IgD-negative memory B cell (primary cell): ENCODE measurements at regions not wholly inside any gene's neighbourhood (a gene's known extent, or its start where the extent isn't known, plus 50 kb on each side); places are given as distances from the start of the nearest gene placed in this dataset.
"Not testable (repeated sequence)": the region's sequence is repeated elsewhere in the genome, so short reads cannot be mapped to it uniquely, and the experiment has no call there.

Source experiments
- H3K27ac Mint-ChIP-seq, 3 donors: one replicate each; pipeline ENCODE4 v1.8.0; 2020 to 2022; ENCODE audit warnings: mild to moderate bottlenecking in 3 of 3, mixed read lengths in 3 of 3, moderate library complexity in 1 of 3
- H3K27me3 Mint-ChIP-seq: one replicate; pipeline ENCODE4 v1.8.0; 2021; ENCODE audit warnings: mixed read lengths
- H3K36me3 Mint-ChIP-seq: one replicate; pipeline ENCODE4 v1.8.0; 2020; ENCODE audit warnings: mild to moderate bottlenecking, mixed read lengths
- H3K4me1 Mint-ChIP-seq, 3 donors: one replicate each; pipeline ENCODE4 v1.8.0; 2020 to 2022; ENCODE audit warnings: mixed read lengths in 3 of 3, mild to moderate bottlenecking in 1 of 3
- H3K4me3 Mint-ChIP-seq, 4 donors: one replicate each; pipeline ENCODE4 v1.8.0; 2020 to 2022; ENCODE audit warnings: mild to moderate bottlenecking in 4 of 4, mixed read lengths in 4 of 4, moderate library complexity in 3 of 4
- H3K9me3 Mint-ChIP-seq, 3 donors: one replicate each; pipeline ENCODE4 v1.8.0; 2020 to 2021; ENCODE audit warnings: mixed read lengths in 3 of 3, mild to moderate bottlenecking in 1 of 3

- Mint-ChIP-seq H3K36me3 (peaks cover 2% of the 10 kb centered on the region), H3K9me3 (peaks cover 2 to 5% (median 4%) of the 10 kb centered on the region in 3 donors), H3K27ac (peak overlapping the region in 1 of 3 donors; percentile 11), H3K4me3 (peak overlapping the region in 3 of 4 donors; percentile 55 to 89 (median 81)), H3K4me1 (peaks cover 0 to 16% (median 7%) of the 10 kb centered on the region in 3 donors), H3K27me3 (peaks cover 31% of the 10 kb centered on the region)
These were observed 142.8 kb downstream of the DLL1 start for GRCh38 chr6:170147832-170148708.

GRCh38 chr6:170147056-170147787 is 143.7 kb downstream of the DLL1 start:
- Mint-ChIP-seq H3K27me3 (peaks cover 28% of the 10 kb centered on the region), H3K9me3 (peaks cover 2 to 5% (median 5%) of the 10 kb centered on the region in 3 donors), H3K4me3 (peak overlapping the region in 1 of 4 donors; percentile 51), H3K4me1 (peaks cover 0 to 16% (median 7%) of the 10 kb centered on the region in 3 donors), H3K36me3 (peaks cover 2% of the 10 kb centered on the region), H3K27ac (no peak overlapping the region)

GRCh38 chr6:170146640-170147039 is 144.2 kb downstream of the DLL1 start:
- Mint-ChIP-seq H3K4me3 (no peak overlapping the region), H3K36me3 (peaks cover 2% of the 10 kb centered on the region), H3K27me3 (peaks cover 23% of the 10 kb centered on the region), H3K27ac (no peak overlapping the region), H3K4me1 (peaks cover 0 to 16% (median 7%) of the 10 kb centered on the region in 3 donors), H3K9me3 (peaks cover 2 to 5% (median 5%) of the 10 kb centered on the region in 3 donors)

GRCh38 chr6:170146131-170146530 is 144.7 kb downstream of the DLL1 start:
- peaks cover 0 to 16% (median 7%) of the 10 kb centered on the region in 3 donors for H3K4me1 Mint-ChIP-seq
- H3K27me3 Mint-ChIP-seq = peaks cover 18% of the 10 kb centered on the region
- H3K9me3 Mint-ChIP-seq, H3K27ac Mint-ChIP-seq, H3K4me3 Mint-ChIP-seq, H3K36me3 Mint-ChIP-seq: not testable (repeated sequence)

GRCh38 chr6:170145716-170146115 is 145.2 kb downstream of the DLL1 start:
- H3K4me3 Mint-ChIP-seq = peak overlapping the region in 1 of 4 donors; percentile 43
- H3K9me3 Mint-ChIP-seq, H3K36me3 Mint-ChIP-seq, H3K27ac Mint-ChIP-seq: not testable (repeated sequence)
- H3K4me1 Mint-ChIP-seq = peaks cover 0 to 16% (median 7%) of the 10 kb centered on the region in 3 donors
- peaks cover 15% of the 10 kb centered on the region for H3K27me3 Mint-ChIP-seq

GRCh38 chr6:170145272-170145592 is 145.6 kb downstream of the DLL1 start:
- H3K4me3 Mint-ChIP-seq = peak overlapping the region in 1 of 4 donors; percentile 43
- H3K36me3 Mint-ChIP-seq = peaks cover 2% of the 10 kb centered on the region
- H3K27me3 Mint-ChIP-seq = peaks cover 11% of the 10 kb centered on the region
- H3K27ac Mint-ChIP-seq = no peak overlapping the region
- peaks cover 0 to 16% (median 7%) of the 10 kb centered on the region in 3 donors for H3K4me1 Mint-ChIP-seq
- H3K9me3 Mint-ChIP-seq = peaks cover 2 to 5% (median 5%) of the 10 kb centered on the region in 3 donors

GRCh38 chr6:170144571-170145271 is 146.2 kb downstream of the DLL1 start:
- Mint-ChIP-seq H3K4me1 (peaks cover 0 to 16% (median 7%) of the 10 kb centered on the region in 3 donors), H3K4me3 (peak overlapping the region in 1 of 4 donors; percentile 61), H3K27me3 (peaks cover 11% of the 10 kb centered on the region), H3K9me3 (peaks cover 2 to 5% (median 5%) of the 10 kb centered on the region in 3 donors), H3K27ac (peak overlapping the region in 1 of 3 donors; percentile 39), H3K36me3 (peaks cover 2% of the 10 kb centered on the region)

GRCh38 chr6:170143401-170144150 is 147.3 kb downstream of the DLL1 start:
- Mint-ChIP-seq H3K9me3 (peaks cover 2 to 5% (median 5%) of the 10 kb centered on the region in 3 donors), H3K27ac (no peak overlapping the region), H3K4me1 (peaks cover 0 to 15% (median 7%) of the 10 kb centered on the region in 3 donors)

GRCh38 chr6:170142559-170142958 is 148.3 kb downstream of the DLL1 start:
- Mint-ChIP-seq H3K36me3 (peaks cover 2% of the 10 kb centered on the region), H3K9me3 (peaks cover 2 to 5% (median 5%) of the 10 kb centered on the region in 3 donors), H3K4me3 (no peak overlapping the region), H3K27ac (no peak overlapping the region), H3K27me3 (no peaks in the 10 kb centered on the region), H3K4me1 (peaks cover 0 to 4% (median 0%) of the 10 kb centered on the region in 3 donors)

More at GRCh38 chr6:170143401-170144150, 147.3 kb downstream of the DLL1 start:
- Mint-ChIP-seq H3K4me3 (peak overlapping the region in 2 of 4 donors; percentile 37 to 51), H3K36me3 (peaks cover 2% of the 10 kb centered on the region), H3K27me3 (peaks cover 5% of the 10 kb centered on the region)

GRCh38 chr6:170141061-170141460 is 149.8 kb downstream of the DLL1 start:
- not testable (repeated sequence) for H3K27me3 Mint-ChIP-seq, H3K9me3 Mint-ChIP-seq, H3K27ac Mint-ChIP-seq, H3K4me1 Mint-ChIP-seq, H3K4me3 Mint-ChIP-seq, H3K36me3 Mint-ChIP-seq

- H3K27me3 Mint-ChIP-seq = no peaks in the 10 kb centered on the region
- no peak overlapping the region for H3K27ac Mint-ChIP-seq
- H3K4me1 Mint-ChIP-seq = peaks cover 0 to 4% (median 0%) of the 10 kb centered on the region in 3 donors
- H3K9me3 Mint-ChIP-seq = peaks cover 2 to 5% (median 5%) of the 10 kb centered on the region in 3 donors
- no peak overlapping the region for H3K4me3 Mint-ChIP-seq
- peaks cover 2% of the 10 kb centered on the region for H3K36me3 Mint-ChIP-seq
These were observed 150.7 kb downstream of the DLL1 start for GRCh38 chr6:170140129-170140528.

- H3K9me3 Mint-ChIP-seq = peaks cover 2 to 5% (median 2%) of the 10 kb centered on the region in 3 donors
- no peak overlapping the region for H3K27ac Mint-ChIP-seq
- H3K27me3 Mint-ChIP-seq = no peaks in the 10 kb centered on the region
- H3K36me3 Mint-ChIP-seq = peaks cover 1% of the 10 kb centered on the region
- no peak overlapping the region for H3K4me3 Mint-ChIP-seq
- peaks cover 0 to 2% (median 0%) of the 10 kb centered on the region in 3 donors for H3K4me1 Mint-ChIP-seq
These were observed 151.3 kb downstream of the DLL1 start for GRCh38 chr6:170139531-170139930.

- not testable (repeated sequence) for H3K36me3 Mint-ChIP-seq, H3K27ac Mint-ChIP-seq, H3K27me3 Mint-ChIP-seq, H3K4me1 Mint-ChIP-seq, H3K9me3 Mint-ChIP-seq, H3K4me3 Mint-ChIP-seq
These were observed 151.8 kb downstream of the DLL1 start for GRCh38 chr6:170139046-170139445.
